NCI-H2196 treated with DMSO at 0.1 percent for 48 hours (cell line): ENCODE measurements at regions not wholly inside any gene's neighbourhood (a gene's known extent, or its start where the extent isn't known, plus 50 kb on each side); places are given as distances from the start of the nearest gene placed in this dataset.

Experiments used
- DNase-seq: peaks from one replicate; lab custom pipeline; 2025; ENCODE audit not compliant: unreplicated experiment; lab: John Stamatoyannopoulos, UW

- no peak for DNase-seq
Observed at GRCh38 chr21:18191139-18191538, 53.5 kb upstream of the CHODL start.

GRCh38 chr21:18178509-18178908 is 66.1 kb upstream of the CHODL start:
- DNase-seq, result no peak

- DNase-seq, result no peak
Observed at GRCh38 chr21:18174370-18174769, 70.3 kb upstream of the CHODL start.

- DNase-seq, result no peak
Observed at GRCh38 chr21:18170829-18171228, 73.8 kb upstream of the CHODL start.

- no peak for DNase-seq
Observed at GRCh38 chr21:18170221-18170620, 74.4 kb upstream of the CHODL start.

GRCh38 chr21:18168108-18168507 is 76.5 kb upstream of the CHODL start:
- DNase-seq, result no peak

GRCh38 chr21:18164933-18165332 is 79.7 kb upstream of the CHODL start:
- DNase-seq, result no peak

GRCh38 chr21:18164483-18164882 is 80.2 kb upstream of the CHODL start:
- DNase-seq, result no peak

- no peak for DNase-seq
Observed at GRCh38 chr21:18163956-18164355, 80.7 kb upstream of the CHODL start.

- no peak for DNase-seq
Observed at GRCh38 chr21:18161841-18162240, 82.8 kb upstream of the CHODL start.

- DNase-seq, result no peak
Observed at GRCh38 chr21:18157406-18157805, 87.2 kb upstream of the CHODL start.

GRCh38 chr21:18155508-18156193 is 89.0 kb upstream of the CHODL start:
- no peak for DNase-seq

- DNase-seq, result no peak
Observed at GRCh38 chr21:18153063-18153462, 91.6 kb upstream of the CHODL start.

- no peak for DNase-seq
Observed at GRCh38 chr21:18152371-18152770, 92.3 kb upstream of the CHODL start.

- DNase-seq, result no peak
Observed at GRCh38 chr21:18151046-18151445, 93.6 kb upstream of the CHODL start.

- no peak for DNase-seq
Observed at GRCh38 chr21:18148401-18148800, 96.2 kb upstream of the CHODL start.

- no peak for DNase-seq
Observed at GRCh38 chr21:18147678-18148077, 97.0 kb upstream of the CHODL start.

GRCh38 chr21:18146820-18147219 is 97.8 kb upstream of the CHODL start:
- no peak for DNase-seq

- DNase-seq, result no peak
Observed at GRCh38 chr21:18144339-18144738, 100.3 kb upstream of the CHODL start.

- no peak for DNase-seq
Observed at GRCh38 chr21:18142655-18143054, 102.0 kb upstream of the CHODL start.

GRCh38 chr21:18138507-18138906 is 106.1 kb upstream of the CHODL start:
- no peak for DNase-seq

GRCh38 chr21:18129526-18129925 is 115.1 kb upstream of the CHODL start:
- DNase-seq, result no peak

GRCh38 chr21:18118566-18118965 is 126.1 kb upstream of the CHODL start:
- no peak for DNase-seq
